CD4-positive, alpha-beta T cell treated with Interleukin-4 for 1 hour (primary cell): ENCODE measurements at regions not wholly inside any gene's neighbourhood (a gene's known extent, or its start where the extent isn't known, plus 50 kb on each side); places are given as distances from the start of the nearest gene placed in this dataset.
"Not testable (repeated sequence)": the region's sequence is repeated elsewhere in the genome, so short reads cannot be mapped to it uniquely, and the experiment has no call there.

Experiments used
- DNase-seq, 2 donors: peaks; one replicate each; pipeline ENCODE4 v3.0.0-alpha.2; 2020 to 2022

DNA sequence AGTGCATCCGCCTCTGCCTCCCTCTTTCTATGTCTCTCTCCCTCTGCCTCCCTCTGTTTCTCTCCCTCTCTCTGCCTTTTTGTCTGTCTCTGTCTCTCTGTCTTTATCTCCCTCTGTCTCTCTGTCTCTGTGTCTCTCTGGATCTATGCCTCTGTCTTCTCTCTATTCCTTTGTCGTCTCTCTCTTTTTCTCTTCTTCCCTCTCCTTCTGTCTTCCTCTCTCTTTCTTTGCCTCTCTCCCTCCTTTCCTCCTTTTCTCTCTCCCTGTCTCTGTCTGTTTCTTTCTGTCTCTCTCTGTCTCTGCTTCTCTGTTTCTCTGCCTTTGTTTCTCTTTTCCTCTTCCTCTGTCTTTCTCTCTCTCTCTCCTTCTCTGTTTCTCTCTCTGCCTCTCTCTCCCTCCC lies 678.8 kb upstream of the NRP1 start:
- DNase-seq: no peak

DNA sequence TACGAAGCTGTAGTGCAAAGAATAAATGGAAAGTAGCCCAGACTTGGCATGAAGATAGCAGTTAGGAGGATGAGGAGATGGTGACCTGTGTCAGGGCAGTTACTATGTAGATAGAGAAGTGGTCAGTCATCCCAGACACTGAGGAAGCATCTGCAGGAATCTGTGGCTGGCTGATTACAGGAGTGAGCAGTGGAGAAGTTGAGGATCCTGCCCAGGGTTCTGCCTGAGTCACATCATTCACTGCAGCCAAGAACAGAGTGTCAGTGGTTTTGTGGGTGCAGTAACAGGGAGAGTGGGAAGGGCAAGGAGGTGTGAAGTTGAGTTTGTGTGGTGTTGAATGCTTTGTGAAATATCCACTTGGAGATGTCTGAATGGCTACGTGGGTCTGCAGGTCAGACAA lies 676.4 kb upstream of the NRP1 start:
- DNase-seq: no peak

DNA sequence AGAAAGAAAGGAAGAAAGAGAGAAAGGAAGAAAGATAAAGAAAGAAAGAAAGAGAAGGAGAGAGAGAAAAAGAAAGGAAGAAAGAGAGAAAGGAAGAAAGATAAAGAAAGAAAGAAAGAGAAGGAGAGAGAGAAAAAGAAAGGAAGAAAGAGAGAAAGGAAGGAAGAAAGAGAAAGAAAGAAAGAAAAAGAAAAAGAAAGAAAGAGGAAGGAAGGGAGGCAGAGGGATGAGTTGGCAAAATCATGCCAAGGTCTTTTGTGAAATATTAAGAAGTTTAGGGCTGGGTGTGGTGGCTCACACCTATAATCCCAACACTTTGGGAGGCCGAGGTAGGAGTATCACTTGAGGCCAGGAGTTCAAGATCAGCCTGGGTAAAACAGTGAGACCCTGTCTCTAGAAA lies 675.8 kb upstream of the NRP1 start:
- not testable (repeated sequence) for DNase-seq

DNA sequence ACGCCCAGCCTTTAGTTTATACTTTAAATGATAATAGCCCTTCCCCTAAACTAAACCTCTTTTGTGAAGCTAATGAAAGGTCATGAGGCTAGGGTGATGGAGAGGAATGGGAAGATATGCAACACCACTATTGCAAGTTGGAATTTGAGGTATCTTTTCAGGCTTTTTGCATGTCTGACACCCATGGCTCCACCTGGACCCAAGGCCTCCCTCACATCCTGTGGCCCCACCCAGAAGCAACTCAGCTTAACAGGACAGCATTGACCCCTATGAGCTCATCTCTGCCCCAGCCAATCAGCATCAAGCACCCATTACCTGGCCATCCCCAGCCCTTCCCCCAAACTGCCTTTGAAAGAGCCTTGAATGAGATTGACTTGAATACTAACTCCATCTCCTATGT lies 674.2 kb upstream of the NRP1 start:
- DNase-seq: no peak

DNA sequence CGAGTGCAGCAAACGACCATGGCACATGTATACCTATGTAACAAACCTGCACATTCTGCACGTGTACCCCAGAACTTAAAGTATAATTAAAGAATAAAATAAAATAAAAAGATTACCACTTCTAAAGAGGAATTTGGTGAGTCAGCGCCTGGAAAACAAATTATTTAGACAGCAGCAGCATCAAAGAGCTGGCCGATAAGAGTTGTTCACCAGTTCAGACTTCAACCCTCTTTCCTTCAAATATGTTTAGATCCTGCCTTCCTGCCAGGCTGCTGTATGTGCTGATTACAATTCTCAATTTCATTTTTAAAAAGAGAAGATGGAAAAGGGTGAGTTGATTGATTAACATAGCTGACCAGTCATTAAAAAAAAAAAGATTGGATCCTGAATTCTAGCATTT lies 672.0 kb upstream of the NRP1 start:
- no peak for DNase-seq

DNA sequence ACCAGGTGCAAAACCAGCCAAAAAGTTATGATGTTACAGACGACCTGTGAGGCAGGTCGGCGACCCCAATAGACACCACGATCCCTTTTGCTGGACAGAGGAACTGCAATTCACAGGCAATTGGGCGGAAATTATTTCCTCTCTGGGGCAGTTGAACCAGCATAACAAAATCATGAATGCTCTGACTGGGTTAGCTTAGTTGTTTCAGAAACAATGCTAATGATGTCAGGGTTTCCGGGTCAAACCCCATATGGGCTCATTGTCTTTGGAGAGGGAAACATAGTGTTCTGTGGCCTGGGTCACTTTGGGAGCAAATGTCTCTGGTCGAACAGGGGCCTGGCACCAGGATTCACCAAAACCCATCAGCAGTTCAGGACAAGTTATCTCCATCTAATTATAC lies 669.1 kb upstream of the NRP1 start:
- DNase-seq: no peak

DNA sequence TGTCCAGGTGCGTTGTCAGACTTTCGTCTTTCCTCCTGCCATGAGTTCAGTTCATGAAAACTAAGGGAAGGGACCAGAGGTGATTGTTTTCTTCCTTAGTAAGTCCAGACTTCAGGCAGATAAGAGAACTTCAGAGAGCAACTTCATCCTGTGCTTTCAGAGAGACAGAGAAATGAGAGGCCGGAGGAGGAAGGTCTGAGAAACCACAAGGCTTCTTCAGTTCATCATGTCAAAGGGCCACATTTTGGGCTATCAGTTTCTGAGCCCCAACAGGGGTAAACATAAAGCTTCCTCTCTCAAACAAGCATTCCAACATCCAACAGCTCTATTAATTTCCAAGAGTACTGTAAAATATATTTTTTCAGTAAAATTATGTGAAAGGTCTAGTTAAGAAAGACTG lies 668.4 kb upstream of the NRP1 start:
- no peak for DNase-seq

DNA sequence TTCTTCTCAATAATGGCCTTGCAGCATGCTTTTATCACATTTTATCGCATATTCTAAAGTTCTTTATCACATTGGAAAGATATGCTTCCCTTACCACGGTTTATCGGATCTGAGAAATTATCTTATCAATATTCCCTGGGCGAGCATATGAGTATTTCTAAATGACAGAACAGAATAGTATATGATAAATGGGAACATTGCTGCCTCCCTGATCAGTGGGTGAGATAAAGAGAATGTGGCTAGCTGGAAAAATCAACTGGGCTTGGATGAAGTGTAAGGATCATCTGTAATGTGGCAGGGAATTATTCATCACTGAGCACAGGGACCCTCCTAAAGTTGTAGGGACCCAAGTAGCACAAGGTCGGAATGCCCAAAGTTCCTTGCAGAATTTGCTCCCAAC lies 667.4 kb upstream of the NRP1 start:
- no peak for DNase-seq

DNA sequence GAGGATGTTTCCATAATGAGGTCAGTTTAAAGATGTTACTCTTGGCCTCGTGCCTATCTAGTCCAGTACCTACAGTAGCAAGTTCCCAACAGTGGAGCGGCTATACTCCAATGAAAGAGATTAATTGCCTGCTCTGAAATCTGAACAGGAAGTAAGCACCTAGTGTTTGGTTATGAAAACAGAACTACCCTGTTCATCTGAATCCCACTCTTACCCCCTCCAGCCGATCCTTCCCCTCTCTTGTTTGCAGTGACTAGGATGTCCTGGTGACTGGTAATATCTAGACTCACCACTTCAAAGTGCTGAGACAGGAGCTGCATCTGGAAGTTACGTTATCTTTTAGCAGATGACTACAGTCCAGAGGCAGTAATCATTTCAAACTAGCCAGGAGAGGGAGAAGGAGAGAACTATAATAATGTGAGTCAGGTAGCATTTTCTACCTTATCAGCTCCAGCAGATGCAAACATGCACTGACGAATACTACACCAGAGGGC lies 666.7 kb upstream of the NRP1 start:
- DNase-seq: no peak

DNA sequence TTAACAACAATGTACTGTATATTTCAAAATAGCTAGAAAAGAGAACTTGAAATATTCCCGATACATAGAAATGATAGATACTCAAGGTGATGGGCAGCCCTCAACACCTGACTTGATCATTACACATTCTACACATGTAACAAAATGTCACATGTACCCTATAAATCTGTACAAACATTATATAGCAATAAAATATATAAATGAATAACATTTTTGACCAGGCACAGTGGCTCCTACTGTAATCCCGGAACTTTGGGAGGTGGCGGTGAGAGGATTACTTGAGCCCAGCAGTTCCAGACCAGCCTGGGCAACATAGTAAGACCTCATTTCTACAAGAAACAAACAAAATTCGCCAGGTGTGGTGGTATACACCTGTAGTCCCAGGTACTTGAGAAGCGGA lies 659.5 kb upstream of the NRP1 start:
- no peak for DNase-seq

DNA sequence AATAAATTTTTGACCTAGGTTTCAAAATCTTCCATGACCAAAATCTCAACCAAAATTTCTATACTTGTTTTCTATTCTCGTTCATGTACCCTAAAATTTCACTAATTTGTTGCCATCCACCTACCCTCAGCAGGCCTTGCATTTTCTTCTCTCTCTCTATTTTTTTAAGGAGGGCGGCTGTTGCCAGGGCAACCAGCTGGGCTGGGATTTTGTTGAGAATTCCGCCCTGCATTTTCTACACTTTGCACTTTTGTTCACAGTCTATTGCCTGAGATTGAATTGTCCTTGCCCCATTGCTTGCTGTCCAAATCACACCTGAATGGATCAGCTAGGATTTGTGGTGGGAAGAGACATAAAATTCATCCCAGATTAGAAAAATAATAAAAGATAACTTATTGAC lies 657.5 kb upstream of the NRP1 start:
- DNase-seq: no peak

DNA sequence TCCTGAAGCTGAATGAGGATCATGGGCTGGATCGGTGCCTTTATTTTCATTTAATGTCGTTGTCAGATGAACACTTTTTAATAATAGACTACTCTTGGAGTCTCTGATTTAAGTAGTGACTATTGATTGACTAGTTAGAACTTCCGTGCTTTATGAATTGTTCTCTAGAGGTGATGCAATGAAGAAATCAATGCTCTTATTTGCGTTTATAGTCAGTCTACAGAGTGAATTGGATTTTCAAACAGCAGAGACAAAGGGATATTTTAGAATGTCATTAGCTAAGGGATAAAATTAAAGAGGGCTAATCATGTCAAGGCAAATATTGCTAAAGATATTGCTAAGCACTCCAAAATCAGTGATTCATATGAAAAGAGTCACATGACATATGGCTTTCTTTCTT lies 652.0 kb upstream of the NRP1 start:
- DNase-seq: no peak

DNA sequence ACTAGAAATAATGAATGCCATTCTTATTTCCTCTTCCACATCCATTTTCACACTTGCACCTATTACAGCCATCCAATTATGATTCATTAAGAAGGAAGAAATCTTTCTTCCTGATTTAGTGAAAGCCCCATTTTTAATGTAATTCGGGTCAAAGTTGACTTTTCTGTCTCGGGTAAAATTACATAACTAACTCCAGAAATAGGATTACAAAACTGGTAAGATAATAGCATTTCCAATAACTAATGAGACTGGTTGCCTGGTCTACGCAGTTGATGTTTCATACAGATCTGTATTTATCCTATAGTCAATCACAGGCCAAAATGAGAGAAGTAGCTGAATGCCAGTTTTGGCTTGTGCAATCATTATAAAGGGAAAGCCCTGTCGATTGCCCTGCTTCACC lies 651.5 kb upstream of the NRP1 start:
- DNase-seq: no peak

DNA sequence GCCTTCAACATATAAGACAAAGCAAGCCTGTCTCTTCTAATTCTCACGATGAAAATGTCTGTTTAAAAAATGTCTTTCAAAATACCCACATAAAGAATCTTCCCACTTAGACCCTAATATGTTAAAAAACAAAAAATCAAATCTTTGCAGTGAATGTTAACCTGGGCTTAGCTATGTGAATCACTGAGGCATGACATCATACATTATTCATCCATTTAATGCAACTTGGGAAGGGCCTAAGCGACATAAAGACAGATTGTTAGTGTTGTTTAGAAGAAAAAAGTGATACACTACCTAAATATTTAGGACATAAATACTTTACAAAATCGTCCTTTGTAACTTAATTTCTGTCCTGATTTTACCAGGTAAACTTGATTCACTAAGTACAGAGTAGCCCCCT lies 648.5 kb upstream of the NRP1 start:
- no peak for DNase-seq

DNA sequence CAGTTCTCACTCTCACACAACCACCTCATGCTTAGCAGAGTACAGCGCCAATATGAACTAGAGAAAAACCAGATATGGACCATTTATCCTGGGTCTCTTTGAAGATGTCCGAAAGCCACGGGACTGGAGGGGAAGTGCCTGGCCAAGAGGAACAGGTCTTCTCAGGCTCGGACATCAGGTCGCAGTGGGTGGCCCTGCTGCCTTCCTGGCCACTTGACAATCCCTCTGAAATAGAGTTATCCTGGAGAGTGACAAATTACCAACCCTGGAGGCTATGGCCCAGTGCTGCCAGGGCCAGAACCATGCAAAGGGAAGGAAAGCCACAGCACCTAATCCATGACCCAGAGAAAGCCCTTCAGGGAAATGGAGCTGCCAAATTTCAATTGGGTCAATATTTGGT lies 646.8 kb upstream of the NRP1 start:
- no peak for DNase-seq

DNA sequence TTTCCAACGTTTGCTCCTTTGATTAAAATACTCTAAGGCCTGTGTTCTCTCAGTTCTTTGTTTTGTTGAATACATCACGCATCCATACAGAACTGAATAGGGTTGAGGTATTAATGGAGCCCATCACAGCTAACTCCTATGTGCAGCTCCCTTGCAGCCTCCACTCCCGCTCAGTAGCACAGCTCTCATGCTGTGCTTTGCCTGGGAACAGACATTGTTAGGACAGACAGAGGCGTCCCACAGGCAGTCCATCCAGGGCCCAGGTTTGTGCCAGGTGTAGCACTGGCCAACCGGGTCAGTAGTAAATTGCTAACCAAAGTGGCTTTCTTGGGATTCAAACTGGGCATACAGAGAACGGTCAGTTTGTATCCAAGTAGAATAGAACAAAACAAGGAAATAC lies 644.7 kb upstream of the NRP1 start:
- DNase-seq: no peak

DNA sequence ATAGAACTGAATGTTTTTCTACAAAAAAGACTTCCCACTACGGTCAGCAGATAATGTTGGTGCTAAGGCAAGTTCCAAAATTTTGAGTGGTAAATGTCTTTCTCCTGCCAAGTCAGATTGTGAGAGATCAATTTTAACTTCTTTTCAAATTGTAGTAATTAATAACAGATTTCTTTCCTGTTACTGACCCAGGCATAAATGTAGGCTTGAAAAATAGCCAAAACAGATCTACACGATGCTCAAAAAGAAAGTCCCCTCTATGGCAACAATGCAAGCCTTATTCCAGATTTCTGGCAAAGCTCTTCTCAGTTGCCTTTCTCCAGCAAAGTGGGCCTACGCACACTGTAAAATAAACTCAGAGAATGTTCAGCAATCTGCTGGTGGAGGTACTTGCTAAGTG lies 641.0 kb upstream of the NRP1 start:
- DNase-seq: no peak

DNA sequence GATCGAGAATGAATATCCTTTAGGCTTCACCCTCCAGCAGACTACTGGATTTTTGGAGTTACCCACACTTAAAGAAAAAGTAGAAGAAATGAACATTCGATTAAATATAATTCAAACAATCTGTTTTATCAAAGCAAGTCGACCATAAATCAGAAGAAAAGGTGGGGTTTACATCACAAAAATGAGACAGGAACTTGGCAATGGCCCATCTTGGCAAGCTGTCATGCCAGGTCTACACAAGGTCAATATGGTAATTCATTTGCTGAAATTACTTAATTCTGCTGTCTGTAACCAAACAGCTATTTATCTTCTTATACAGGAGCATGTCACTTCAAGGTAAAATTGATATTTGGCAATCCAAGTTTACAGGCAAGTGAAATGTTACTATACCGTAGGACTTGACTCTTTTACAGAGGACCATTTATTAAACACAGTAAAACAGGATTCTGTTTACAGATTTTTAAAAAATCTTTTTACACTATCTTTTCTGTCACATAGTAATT lies 640.6 kb upstream of the NRP1 start:
- no peak for DNase-seq

DNA sequence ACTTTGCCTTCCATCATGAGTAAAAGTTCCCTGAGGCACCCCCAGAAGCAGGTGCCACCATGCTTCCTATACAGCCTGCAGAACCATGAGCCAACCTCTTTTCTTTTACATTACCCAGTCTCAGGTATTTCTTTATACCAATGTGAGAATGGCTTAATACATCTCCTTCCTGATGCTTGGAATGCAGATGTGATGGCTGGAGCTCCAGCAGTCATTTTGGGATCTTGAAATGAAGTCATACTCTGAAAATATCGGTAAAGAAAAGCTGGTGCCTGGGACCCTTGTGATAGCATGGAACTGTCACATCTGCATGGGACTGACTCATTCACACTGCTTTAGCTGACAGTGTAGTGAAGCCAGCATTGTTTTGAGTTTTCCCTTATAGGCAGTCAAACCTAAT lies 634.5 kb upstream of the NRP1 start:
- DNase-seq: no peak

DNA sequence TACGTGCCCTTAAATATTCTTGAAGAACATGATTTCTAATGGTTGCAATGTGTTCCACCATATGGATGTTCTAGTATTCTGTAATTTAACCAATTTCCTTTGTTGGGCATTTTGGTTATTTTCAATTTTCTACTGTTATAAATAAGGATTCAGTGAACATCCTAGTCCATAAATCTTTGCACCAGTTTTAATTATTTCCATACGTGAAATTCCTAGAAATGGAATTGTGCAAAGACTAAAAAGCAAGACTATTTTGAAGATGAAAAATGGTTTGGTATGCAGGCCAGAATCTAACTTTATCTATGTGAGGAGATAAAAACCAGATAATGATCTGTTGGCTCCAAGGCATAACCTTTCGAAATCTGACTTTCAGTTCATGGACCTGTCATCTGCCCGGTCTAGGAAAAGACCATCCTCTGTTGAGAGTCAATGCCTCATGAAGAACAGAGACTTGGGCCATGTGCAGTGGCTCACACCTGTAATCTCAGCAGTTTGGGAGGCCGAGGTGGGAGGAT lies 633.2 kb upstream of the NRP1 start:
- DNase-seq: no peak

DNA sequence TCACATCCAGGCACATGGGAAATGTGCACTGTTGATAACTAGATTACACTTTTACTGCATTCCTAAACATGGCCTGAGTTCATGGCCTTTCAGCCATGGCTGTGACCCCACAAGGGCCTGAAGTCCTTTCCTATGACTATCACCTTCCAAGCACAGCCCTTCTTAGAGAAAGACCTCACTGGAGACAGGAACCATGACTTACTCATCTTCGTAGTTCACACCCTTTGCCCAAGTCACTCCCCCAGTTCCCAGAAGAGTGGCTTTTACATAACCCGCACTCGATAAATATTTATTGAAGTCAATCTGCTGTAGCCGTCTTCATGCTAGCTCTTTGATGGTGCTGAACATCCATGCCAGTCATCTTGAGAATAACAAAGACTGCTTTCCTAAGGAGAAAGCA lies 632.5 kb upstream of the NRP1 start:
- DNase-seq: no peak

DNA sequence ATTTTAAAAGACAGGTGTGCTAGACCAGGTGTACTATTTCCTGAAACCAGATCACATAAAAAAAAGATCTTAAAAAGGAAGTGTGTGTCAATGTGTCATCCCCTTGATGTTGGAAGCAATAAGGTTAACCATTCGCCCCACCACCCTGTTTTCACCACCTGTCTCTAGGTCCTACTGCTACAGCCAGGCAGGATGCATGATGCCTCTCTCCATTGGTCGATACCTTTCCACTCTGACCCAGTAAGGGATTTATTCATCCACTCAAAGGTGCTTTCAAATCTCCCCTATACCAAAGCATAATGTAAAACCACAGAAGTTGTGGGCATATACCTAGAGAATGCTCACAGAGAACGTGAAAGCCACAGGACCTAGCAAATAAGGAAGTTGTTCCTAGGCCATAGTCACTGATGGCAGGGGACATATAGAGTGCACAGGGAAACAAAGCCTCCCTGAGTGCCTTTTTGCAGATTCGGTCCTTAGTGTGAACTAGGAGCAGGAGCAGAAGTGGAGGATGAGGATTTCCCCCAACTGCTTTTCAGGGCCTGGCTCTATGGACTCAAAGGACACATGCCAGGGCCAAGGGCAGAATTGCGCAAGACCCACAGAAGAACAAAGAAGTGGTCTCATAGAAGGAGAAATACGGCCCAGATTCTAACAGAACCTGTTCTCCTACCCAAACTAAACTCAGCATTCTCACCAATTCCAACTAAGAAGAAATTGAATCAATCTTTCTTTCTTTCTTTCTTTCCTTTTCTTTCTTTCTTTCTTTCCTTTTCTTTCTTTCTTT lies 631.5 kb upstream of the NRP1 start:
- DNase-seq: no peak

DNA sequence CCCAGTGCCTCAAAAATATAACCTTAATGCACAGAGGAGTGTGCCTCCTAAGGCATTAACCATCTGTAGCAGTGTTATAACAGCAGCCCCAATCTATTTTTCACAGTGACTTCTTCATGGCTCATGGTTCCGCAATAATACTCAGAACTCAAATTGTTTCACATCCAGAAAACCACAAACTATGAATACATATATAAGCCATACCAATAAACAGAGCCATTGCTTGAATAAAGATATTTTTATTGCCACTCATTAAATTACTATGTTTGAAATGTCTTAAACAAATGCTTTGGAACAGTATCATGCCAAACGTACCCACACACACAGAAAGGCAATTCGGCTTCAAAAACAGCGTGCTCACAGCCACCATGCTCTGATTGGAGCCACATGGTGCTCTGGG lies 629.3 kb upstream of the NRP1 start:
- no peak for DNase-seq

DNA sequence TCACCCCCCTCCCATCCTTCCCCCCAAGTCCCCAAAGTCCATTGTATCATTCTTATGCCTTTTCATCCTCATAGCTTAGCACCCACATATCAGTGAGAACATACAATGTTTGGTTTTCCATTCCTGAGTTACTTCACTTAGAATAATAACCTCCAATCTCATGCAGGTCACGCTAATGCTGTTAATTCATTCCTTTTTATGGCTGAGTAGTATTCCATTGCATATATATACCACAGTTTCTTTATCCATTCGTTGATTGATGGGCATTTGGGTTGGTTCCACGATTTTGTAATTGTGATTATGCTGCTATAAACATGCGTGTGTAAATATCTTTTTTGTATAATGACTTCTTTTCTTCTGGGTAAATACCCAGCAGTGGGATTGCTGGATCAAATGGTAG lies 621.9 kb upstream of the NRP1 start:
- not testable (repeated sequence) for DNase-seq

DNA sequence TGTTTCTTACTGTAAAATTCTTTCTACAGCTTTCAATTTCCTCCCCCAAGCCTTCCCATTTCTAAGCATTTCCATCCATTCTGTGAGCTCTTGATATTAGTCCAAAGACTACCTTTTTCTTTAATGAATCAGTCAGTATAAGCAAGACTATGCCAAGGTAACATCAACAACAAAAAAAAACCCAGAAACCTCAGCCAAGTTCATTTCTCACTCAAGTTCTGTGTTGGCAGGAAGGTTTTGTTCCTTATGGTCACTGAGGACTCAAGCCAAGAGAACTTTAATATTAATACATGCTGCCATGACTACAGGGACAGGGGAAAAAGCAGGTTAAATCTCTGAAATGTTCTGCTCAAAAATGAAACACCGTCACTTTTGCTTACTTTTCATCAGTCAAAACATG lies 621.2 kb upstream of the NRP1 start:
- DNase-seq: no peak
